ENCODE measurements at regions not wholly inside any gene's neighbourhood (a gene's known extent, or its start where the extent isn't known, plus 50 kb on each side); places are given as distances from the start of the nearest gene placed in this dataset.
"Not testable (repeated sequence)": the region's sequence is repeated elsewhere in the genome, so short reads cannot be mapped to it uniquely, and the experiment has no call there.

DNA sequence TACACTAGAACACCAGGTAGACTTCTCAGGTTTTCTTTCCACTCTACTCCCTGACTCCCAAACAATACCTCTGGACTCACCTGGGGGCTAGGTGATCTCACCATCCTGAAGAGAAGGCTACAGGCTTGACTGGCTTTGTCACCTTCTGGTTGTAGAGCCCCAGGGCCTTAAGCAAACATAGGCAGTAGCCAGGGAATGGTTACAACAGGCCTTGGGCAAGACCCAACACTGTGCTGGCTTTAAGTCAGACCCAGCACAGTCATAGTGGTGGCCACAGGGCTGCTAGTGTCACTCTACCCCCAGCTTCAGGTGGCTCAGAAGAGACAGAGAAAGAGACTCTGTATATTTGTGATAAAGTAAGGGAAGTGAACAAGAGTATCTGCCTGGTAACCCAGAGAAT, 118.1 kb upstream of the EMCN start:
- H3K4me3 ChIP-seq (ENCODE audit: low read length) = no peak overlapping the region
- H3K36me3 ChIP-seq (ENCODE audit: control insufficient read depth, insufficient read depth, low read length) = no peaks in the 10 kb centered on the region
- H3K9ac ChIP-seq (ENCODE audit: low read length) = no peak overlapping the region
- H3K4me1 ChIP-seq (ENCODE audit: control insufficient read depth, insufficient read depth, low read length) = no peaks in the 10 kb centered on the region
- no peaks in the 10 kb centered on the region for H3K9me3 ChIP-seq (ENCODE audit: control insufficient read depth, low read length)
- no peaks in the 10 kb centered on the region for H3K27me3 ChIP-seq (ENCODE audit: control insufficient read depth, insufficient read depth, low read length)

DNA sequence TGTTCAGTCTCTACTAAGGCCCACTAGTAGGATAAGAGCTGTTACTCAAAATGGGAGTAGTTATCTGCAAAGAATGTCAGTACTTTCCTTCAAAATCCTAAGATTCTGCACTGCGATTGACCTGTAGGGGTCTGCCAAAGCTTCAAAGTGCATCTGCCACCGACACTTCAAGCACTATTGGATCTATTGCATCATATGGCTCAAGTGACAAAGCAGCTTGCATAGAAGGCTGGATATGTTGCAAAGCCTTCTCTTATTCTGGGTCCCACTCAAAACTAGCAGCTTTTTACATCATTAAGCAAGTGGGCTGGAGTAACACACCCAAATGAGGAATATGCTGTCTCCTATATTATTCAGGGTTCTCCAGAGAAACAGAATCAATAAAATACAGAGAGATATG, 115.4 kb upstream of the EMCN start:
- H3K27me3 ChIP-seq (ENCODE audit: control insufficient read depth, insufficient read depth, low read length) = no peaks in the 10 kb centered on the region

GRCh38 chr4:100632163-100632562, 114.3 kb upstream of the EMCN start:
- Histone ChIP-seq H3K4me3 (ENCODE audit: low read length) (no peak overlapping the region), H3K9ac (ENCODE audit: low read length) (no peak overlapping the region), H3K27me3 (ENCODE audit: control insufficient read depth, insufficient read depth, low read length) (no peaks in the 10 kb centered on the region), H3K4me1 (ENCODE audit: control insufficient read depth, insufficient read depth, low read length) (no peaks in the 10 kb centered on the region), H3K36me3 (ENCODE audit: control insufficient read depth, insufficient read depth, low read length) (no peaks in the 10 kb centered on the region), H3K9me3 (ENCODE audit: control insufficient read depth, low read length) (no peaks in the 10 kb centered on the region)

More for the DNA sequence above, 115.4 kb upstream of the EMCN start:
- no peaks in the 10 kb centered on the region for H3K36me3 ChIP-seq (ENCODE audit: control insufficient read depth, insufficient read depth, low read length)
- H3K4me3 ChIP-seq (ENCODE audit: low read length) = no peak overlapping the region
- no peak overlapping the region for H3K9ac ChIP-seq (ENCODE audit: low read length)
- no peaks in the 10 kb centered on the region for H3K4me1 ChIP-seq (ENCODE audit: control insufficient read depth, insufficient read depth, low read length)
- H3K9me3 ChIP-seq (ENCODE audit: control insufficient read depth, low read length) = no peaks in the 10 kb centered on the region

GRCh38 chr4:100631281-100631968, 113.6 kb upstream of the EMCN start:
- Histone ChIP-seq H3K4me1 (ENCODE audit: control insufficient read depth, insufficient read depth, low read length) (no peaks in the 10 kb centered on the region), H3K27me3 (ENCODE audit: control insufficient read depth, insufficient read depth, low read length) (no peaks in the 10 kb centered on the region), H3K36me3 (ENCODE audit: control insufficient read depth, insufficient read depth, low read length) (no peaks in the 10 kb centered on the region), H3K9ac (ENCODE audit: low read length) (no peak overlapping the region), H3K4me3 (ENCODE audit: low read length) (no peak overlapping the region), H3K9me3 (ENCODE audit: control insufficient read depth, low read length) (no peaks in the 10 kb centered on the region)

DNA sequence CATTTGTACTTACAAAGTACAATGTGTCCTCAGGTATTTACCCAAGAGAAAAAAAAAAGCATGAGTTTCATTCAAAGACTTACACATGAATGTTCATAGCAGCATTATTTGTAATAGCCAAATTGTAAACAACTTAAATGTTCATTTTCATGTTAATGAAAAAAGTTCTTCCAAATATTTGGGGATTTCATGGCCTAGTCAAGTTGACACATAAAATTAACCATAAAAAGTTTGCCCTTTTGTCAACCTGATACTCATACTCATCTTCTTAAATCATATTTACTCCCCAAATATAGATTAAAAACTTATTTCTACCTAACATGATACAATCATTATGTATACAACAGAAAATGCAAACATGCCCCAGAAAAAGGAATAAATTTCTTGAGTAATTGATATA, 112.5 kb upstream of the EMCN start:
- Histone ChIP-seq H3K4me1 (ENCODE audit: control insufficient read depth, insufficient read depth, low read length) (no peaks in the 10 kb centered on the region), H3K9me3 (ENCODE audit: control insufficient read depth, low read length) (no peaks in the 10 kb centered on the region), H3K4me3 (ENCODE audit: low read length) (no peak overlapping the region), H3K27me3 (ENCODE audit: control insufficient read depth, insufficient read depth, low read length) (no peaks in the 10 kb centered on the region), H3K9ac (ENCODE audit: low read length) (no peak overlapping the region), H3K36me3 (ENCODE audit: control insufficient read depth, insufficient read depth, low read length) (no peaks in the 10 kb centered on the region)

DNA sequence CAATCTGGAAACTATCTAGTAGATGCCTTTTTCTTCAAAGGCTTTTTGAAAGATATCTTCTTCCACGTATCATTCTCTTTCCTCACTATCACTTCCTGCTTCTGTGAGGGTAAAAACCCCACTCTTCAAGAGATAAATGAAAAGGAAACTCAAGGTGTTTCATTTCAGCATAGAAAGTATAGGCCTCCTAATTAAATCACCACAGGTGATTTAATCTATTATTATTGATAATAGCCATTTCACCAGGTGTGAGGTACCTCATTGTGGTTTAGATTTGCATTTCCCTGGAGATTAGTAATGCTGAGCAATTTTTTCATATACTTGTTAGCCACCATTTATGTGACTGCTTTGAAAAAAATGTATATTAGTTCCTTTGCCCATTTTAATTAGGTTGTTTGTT, 92.0 kb upstream of the EMCN start:
- Histone ChIP-seq H3K4me3 (ENCODE audit: low read length) (no peak overlapping the region), H3K36me3 (ENCODE audit: control insufficient read depth, insufficient read depth, low read length) (no peaks in the 10 kb centered on the region), H3K9ac (ENCODE audit: low read length) (no peak overlapping the region), H3K9me3 (ENCODE audit: control insufficient read depth, low read length) (no peaks in the 10 kb centered on the region), H3K4me1 (ENCODE audit: control insufficient read depth, insufficient read depth, low read length) (no peaks in the 10 kb centered on the region), H3K27me3 (ENCODE audit: control insufficient read depth, insufficient read depth, low read length) (no peaks in the 10 kb centered on the region)

- not testable (repeated sequence) for H3K36me3 ChIP-seq (ENCODE audit: control insufficient read depth, insufficient read depth, low read length); H3K4me1 ChIP-seq (ENCODE audit: control insufficient read depth, insufficient read depth, low read length); H3K9ac ChIP-seq (ENCODE audit: low read length); H3K27me3 ChIP-seq (ENCODE audit: control insufficient read depth, insufficient read depth, low read length); H3K9me3 ChIP-seq (ENCODE audit: control insufficient read depth, low read length); H3K4me3 ChIP-seq (ENCODE audit: low read length)
Observed at GRCh38 chr4:100608651-100609050, 90.8 kb upstream of the EMCN start.

- no peaks in the 10 kb centered on the region for H3K4me1 ChIP-seq (ENCODE audit: control insufficient read depth, insufficient read depth, low read length)
Observed at GRCh38 chr4:100605144-100605543, 87.3 kb upstream of the EMCN start.

GRCh38 chr4:100593935-100594334, 76.1 kb upstream of the EMCN start:
- H3K9ac ChIP-seq (ENCODE audit: low read length) = no peak overlapping the region
- H3K27me3 ChIP-seq (ENCODE audit: control insufficient read depth, insufficient read depth, low read length) = no peaks in the 10 kb centered on the region
- no peaks in the 10 kb centered on the region for H3K9me3 ChIP-seq (ENCODE audit: control insufficient read depth, low read length)
- H3K4me3 ChIP-seq (ENCODE audit: low read length) = no peak overlapping the region
- no peaks in the 10 kb centered on the region for H3K36me3 ChIP-seq (ENCODE audit: control insufficient read depth, insufficient read depth, low read length)
- no peaks in the 10 kb centered on the region for H3K4me1 ChIP-seq (ENCODE audit: control insufficient read depth, insufficient read depth, low read length)

More at GRCh38 chr4:100605144-100605543, 87.3 kb upstream of the EMCN start:
- Histone ChIP-seq H3K9me3 (ENCODE audit: control insufficient read depth, low read length) (no peaks in the 10 kb centered on the region), H3K27me3 (ENCODE audit: control insufficient read depth, insufficient read depth, low read length) (no peaks in the 10 kb centered on the region), H3K36me3 (ENCODE audit: control insufficient read depth, insufficient read depth, low read length) (no peaks in the 10 kb centered on the region), H3K9ac (ENCODE audit: low read length) (no peak overlapping the region), H3K4me3 (ENCODE audit: low read length) (no peak overlapping the region)

- Histone ChIP-seq H3K36me3 (ENCODE audit: control insufficient read depth, insufficient read depth, low read length) (no peaks in the 10 kb centered on the region), H3K9me3 (ENCODE audit: control insufficient read depth, low read length) (no peaks in the 10 kb centered on the region), H3K9ac (ENCODE audit: low read length) (no peak overlapping the region), H3K27me3 (ENCODE audit: control insufficient read depth, insufficient read depth, low read length) (no peaks in the 10 kb centered on the region), H3K4me1 (ENCODE audit: control insufficient read depth, insufficient read depth, low read length) (no peaks in the 10 kb centered on the region), H3K4me3 (ENCODE audit: low read length) (no peak overlapping the region)
Observed at GRCh38 chr4:100591161-100591876, 73.5 kb upstream of the EMCN start.

GRCh38 chr4:100590325-100590724, 72.5 kb upstream of the EMCN start:
- no peaks in the 10 kb centered on the region for H3K4me1 ChIP-seq (ENCODE audit: control insufficient read depth, insufficient read depth, low read length)
- H3K36me3 ChIP-seq (ENCODE audit: control insufficient read depth, insufficient read depth, low read length) = no peaks in the 10 kb centered on the region
- H3K9me3 ChIP-seq (ENCODE audit: control insufficient read depth, low read length) = no peaks in the 10 kb centered on the region
- H3K27me3 ChIP-seq (ENCODE audit: control insufficient read depth, insufficient read depth, low read length) = no peaks in the 10 kb centered on the region
- H3K4me3 ChIP-seq (ENCODE audit: low read length) = no peak overlapping the region
- no peak overlapping the region for H3K9ac ChIP-seq (ENCODE audit: low read length)

DNA sequence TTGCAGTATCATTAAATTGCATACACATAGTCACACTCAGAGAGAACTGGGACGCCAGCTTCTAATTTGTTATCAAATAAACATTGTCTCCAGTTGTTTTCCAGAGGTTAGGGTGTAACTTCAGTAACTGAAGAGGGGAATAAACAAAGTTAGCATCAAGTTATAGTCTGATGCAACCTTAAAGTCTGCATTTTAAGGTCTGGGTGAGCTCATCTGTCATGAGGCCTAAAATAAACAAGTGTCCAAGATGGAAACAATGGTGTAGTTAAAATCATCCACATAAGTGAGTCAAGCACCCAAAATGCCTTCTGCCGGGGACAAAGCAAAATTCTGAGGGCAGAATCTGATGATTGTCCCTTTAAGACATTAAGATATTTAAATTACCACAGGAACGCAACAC, 70.3 kb upstream of the EMCN start:
- H3K9ac ChIP-seq (ENCODE audit: low read length) = no peak overlapping the region
- H3K36me3 ChIP-seq (ENCODE audit: control insufficient read depth, insufficient read depth, low read length) = no peaks in the 10 kb centered on the region
- H3K4me3 ChIP-seq (ENCODE audit: low read length) = no peak overlapping the region
- H3K27me3 ChIP-seq (ENCODE audit: control insufficient read depth, insufficient read depth, low read length) = no peaks in the 10 kb centered on the region
- H3K9me3 ChIP-seq (ENCODE audit: control insufficient read depth, low read length) = no peaks in the 10 kb centered on the region
- H3K4me1 ChIP-seq (ENCODE audit: control insufficient read depth, insufficient read depth, low read length) = no peaks in the 10 kb centered on the region

Measured in mucosa of stomach (tissue), 1 donor.